ENCODE measurements at regions not wholly inside any gene's neighbourhood (a gene's known extent, or its start where the extent isn't known, plus 50 kb on each side); places are given as distances from the start of the nearest gene placed in this dataset.

DNA sequence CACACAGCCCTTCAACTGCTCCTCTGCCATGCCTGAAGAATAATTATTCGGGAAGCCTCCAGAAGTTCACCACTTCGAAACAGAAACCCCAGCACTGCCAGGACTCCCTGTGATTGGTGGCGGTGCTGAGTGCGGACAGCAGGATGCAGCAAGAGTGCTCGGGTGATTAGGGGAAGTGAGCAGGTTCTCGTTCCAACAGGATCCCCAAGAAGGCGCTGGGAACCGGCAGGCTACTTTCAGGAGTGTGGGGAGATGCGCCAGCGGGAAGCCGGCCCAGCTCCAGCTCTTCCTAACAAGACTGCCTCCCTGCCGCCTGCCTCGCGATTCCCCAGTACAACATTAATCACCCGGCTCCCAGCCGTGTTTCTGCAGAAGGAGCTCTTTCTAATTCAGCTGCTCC lies 630.2 kb downstream of the BRD1 start:
- no peak for DNase-seq

DNA sequence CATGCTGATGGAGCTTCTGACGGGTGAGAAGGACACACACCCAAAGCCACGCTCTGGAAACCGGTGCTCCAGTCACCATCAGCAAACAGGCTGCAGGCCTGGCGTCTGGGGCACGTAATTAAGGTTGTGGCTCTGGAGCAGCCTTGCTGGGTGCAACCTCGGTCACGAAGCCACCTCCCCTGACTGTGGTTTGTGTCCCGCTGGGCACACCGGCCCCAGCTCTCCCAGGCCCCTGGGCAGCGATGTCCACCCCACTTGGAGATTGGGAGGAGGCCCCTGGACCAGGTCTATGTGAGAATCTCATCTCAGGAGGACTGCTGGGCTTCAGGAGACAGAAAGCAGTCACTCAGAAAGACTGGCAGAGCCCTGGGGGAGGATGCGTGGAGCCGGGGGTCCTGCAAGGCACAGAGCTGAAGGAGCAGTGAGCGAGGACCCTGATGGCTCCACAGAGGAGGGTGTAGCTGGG lies 631.6 kb downstream of the BRD1 start:
- DNase-seq: no peak

DNA sequence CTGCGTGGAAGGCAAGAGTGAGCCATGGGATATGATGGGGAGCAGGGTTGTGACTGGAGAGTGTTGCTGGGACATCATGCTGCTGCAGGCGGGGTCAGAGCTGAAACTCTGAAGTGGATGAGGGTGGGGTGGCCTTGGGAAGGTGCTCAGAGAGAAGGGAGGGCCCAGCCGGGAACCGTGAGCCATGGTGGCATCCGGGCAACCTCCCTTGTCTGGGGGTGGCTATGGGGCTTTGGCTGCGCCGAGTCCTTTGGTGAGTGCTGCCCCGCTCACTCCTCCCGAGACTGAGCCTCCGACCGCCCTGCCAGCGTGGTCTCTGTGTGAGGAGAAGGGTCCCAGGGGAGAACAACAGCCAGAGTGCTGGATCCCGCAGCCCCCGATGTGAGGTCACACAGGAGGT lies 632.0 kb downstream of the BRD1 start:
- DNase-seq: no peak

DNA sequence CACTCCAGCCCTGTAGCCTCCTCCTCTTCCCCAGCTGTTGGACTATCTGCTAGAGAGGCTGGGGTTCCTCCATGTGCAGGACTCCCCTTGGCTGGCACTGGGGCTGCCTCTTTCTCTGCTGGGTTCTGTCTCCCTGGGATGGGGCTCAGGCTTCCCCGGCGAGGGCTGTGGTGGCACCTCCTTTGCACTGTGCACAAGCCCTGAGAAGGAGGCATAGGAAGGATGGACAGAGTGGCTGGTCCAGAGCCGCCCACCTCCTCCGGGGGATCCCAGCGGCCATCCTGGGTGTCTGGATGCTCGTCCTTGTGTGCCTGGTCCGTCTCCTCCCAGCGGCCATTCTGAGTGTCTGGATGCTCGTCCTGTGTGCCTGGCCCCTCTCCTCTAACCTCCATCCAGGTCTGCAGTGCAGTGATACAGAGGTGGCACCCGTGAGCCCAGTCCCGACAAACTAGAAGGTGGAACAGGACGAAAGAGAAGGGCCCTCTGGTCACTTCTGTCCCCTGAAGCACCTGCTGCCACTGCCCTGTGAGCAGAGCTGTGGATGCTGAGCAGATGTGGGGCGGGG lies 633.7 kb downstream of the BRD1 start:
- DNase-seq: no peak

DNA sequence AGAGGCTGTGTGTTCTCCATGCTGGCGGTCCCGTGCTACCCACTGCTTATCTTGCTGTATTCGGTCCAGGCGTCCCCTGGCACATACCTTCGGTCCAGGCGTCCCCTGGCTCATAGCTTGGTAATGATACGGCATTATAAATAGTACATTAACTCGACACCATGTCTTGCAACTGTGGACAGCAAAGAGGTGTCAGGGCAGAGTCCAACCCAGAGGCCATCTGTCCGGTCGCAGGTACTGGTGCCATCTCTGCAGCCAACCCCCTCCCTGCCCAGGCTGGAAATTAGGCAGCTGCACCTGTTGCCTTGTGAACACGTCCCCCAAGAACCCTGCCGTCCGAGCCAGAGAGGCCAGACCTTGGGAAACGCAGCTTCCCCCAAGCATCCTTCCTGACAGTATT lies 634.3 kb downstream of the BRD1 start:
- DNase-seq: no peak

DNA sequence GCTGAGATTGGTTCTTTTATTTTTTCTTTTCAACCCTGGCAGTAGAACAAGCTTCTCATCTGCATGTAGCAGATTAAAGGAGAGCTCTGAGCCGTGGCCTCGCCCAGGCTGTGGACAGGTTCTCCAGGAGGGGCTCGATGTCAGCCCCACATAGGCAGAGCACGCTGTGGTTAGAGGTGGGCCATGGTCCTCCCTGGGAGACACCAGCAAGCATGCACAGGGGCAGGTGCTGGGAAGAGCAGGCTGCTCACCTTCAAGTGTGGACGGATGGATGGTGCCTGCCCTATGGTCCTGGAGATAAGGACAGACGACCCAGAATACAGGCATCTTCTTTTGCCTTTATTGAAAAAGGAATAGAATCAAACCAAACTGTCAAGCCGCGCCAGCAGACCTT lies 634.8 kb downstream of the BRD1 start:
- DNase-seq: no peak

DNA sequence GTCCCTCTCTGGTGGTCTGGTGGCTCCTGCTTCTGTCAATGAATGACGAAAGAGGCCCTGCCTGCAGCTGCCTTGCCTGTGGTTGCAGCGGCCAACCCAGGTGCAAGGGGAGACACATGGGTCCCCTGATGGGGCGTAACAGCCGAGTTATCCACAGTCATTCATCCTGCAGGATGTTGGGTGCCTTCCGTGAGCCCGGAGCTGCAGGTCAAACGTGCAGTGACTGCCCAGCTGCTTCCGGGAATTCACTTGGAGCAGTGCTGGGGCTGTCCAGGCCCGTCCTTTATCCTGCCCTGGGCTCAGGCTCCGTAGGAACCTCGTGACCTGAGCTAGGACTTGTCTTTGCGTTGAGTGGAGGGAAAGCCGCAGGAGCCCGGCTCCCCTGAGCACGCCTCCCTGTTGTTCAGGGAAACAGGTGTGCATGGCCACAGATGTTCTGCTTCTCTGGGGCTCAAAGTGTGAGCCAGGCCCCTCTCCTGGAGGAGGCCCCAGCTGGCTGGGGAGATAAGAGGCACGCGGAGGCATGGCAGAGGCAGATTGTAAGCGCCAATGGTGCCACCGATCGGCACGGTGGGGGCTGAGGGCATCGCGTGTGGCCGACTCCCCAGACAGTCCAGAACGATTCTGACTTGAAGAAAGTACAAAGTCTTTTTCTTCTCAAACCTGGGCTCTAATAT lies 635.4 kb downstream of the BRD1 start:
- no peak for DNase-seq

DNA sequence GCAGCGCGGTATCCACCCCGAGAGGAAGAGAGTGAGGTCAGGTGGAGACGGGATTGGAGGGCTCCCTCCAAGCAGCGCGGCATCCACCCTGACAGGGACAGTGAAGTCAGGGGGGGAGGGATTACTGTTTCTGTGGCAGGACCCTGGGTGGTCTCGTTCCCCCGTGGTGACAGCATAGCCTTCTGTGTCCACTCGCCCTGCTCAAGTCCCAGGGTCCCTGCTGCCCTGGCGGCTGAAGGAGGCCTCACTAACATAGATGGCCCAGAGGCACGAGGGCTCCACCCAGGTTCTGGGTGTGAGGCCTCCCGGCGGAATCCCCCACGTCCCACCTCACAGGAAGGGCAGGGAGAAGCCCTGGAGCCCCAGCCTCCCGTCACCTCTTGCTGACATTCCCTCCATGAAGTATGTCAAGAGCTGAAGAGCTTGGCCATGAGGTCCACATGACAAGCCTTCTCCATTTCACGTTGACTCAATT lies 636.1 kb downstream of the BRD1 start:
- no peak for DNase-seq

DNA sequence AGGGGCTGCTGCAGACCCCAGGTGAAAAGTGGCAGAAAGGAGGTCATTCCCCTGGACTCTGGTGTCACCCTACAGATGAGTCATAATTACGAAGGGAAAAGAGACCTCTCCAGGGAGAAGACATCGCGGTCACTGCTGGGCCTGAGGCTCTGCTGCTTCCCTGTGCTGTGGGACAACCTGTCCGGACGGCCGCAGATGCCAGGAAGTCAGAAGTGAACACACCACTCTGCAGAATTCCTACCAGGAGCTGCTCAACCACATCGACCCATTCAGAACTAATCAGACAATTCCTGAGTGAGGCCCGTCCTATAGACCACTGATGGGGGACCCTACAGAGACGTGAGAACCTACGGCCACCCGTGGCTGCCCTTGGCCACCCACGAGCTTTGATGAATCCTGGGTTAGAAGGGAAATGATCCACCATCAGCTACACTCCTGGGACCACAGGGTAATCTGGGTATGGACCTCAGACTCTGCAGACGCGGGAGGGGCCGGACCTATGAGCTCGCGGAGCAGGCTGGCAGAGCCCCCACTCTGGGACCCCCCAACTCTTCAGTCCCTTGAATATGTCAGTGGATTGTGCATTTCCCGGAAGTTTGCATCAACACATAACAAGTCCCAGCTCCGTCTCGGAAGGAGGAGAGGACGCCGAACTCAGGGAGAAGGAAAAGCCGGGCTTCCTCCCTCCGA lies 636.7 kb downstream of the BRD1 start:
- DNase-seq: no peak

DNA sequence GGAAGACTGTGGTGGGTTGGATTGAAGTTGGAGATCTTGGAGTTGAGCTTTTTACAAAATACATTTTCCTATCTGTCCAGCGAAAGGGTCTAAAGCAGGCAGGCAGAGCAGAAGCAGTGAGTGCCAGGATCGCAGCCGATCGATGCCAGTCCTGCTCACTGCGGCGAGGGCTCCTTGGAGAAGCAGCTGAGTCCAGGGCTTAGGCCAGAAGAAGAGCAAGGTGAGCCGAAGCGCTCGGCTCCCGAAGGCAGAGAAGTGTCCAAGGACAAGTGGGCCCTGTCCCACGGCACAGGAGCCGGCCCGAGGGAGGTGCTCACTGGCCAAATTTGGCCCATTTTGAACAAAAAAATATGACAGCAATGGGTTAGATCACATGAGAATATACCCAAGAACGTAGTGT lies 637.8 kb downstream of the BRD1 start:
- DNase-seq: no peak

DNA sequence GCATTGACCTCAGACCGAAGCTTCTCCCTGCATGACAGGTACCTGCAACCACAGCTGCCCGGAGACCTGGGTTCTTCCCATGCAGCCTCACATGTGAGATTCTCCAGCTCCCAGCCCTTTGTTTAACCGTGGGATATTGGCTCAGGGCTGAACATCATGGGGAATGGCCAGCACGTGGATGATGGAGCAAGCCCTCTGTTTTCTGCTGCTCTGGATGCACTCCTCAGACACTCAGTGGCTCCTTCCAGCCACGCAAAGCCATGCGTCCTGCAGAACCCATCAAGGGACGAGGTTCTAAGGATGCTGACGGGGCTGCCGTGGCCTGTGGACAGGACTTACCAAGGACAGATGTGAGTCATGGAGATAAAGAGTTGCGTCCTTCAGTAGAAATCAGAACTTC lies 639.1 kb downstream of the BRD1 start:
- DNase-seq: no peak

DNA sequence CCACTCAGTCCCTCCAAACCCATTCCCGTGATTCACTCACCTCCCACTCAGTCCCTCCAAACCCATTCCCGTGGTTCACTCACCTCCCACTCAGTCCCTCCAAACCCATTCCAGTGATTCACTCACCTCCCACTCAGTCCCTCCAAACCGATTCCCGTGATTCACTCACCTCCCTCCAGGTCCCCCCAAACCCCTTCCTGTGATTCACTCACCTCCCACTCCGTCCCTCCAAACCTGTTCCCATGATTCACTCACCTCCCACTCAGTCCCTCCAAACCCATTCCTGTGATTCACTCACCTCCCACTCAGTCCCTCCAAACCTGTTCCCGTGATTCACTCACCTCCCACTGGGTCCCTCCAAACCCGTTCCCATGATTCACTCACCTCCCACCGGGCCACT lies 639.6 kb downstream of the BRD1 start:
- DNase-seq: no peak

DNA sequence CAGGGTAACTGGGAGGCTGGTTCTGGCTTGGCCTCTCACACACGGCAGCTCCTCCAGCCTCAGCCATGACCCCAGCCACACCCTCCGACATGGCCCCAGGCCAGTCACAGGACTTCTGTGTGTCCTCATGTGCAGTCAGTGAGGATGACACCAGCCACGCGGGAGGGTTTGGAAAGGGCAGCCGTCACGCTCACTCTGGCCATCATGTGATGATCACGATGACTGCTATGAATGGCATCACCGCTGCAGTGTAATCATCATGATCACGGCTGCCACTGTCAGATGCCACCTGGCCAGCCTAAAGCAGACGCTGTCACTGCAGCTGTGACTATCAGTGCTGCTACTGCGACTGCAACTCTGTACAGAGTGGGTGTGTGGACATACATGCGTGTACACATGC lies 640.9 kb downstream of the BRD1 start:
- no peak for DNase-seq

DNA sequence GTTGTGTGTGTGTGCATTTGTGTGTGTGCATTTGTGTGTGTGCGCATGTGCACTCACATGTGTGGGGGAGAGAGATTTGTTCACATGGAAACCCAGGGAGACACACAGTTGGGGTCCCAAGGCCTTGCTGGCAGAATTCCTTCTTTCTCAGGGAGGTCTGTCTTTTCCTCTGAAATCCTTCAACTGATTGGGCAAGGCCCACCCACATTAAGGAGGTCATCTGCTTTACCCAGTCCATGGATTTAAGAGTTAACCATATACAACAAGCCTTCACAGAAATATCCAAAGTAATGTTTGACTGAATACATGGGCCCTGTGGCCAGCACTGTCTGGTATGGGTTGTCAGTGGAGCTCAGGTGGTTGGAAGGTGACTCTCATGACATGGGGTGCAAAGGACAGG lies 641.4 kb downstream of the BRD1 start:
- no peak for DNase-seq

DNA sequence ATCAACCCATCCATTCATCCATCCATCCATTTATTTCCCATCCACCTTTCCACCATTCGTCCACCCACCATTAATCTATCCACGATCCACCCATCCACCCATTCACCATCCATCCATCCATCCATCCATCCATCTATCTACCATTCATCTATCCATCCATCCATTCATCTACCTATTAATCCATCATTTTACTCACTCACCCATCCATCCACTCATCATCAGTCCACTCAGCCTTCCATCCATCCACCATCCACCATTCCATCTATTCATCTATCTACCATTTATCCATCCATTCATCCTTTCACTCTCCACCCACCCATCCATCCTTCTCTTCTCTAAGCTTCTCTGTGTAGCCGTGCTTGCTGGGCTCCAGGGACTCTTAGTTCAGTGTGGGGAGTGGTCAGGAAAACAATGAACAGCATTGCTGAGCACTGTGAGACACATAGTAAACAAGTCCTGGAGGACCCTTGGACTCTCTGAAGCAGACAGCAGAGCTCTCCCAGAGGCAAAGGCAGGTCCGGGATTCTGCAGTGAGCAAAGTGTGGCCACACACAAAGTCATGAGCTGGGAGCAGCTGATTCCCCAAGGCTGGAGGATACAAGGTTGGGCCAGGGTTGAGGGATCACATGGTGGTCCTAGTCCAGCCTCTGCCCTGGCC lies 642.2 kb downstream of the BRD1 start:
- no peak for DNase-seq

DNA sequence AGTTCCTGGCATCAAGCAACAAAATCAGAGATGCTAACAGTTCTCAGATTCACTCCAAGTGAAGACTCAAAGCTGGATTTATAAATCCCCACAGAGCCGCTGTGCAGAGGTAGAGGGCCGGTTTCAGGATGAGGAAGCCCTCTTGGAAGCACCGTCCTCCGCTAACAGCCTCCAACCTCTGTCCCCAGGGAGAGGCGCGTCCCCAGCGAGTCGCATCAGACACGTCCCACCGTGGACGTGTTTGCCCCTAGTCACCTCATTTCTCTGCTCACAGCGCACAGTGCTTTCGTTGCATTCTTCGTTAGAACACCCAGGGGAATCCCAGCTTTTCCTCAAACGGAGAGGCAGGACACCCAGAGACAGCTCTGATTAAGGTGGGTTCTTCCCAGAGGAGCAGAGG lies 642.9 kb downstream of the BRD1 start:
- no peak for DNase-seq

DNA sequence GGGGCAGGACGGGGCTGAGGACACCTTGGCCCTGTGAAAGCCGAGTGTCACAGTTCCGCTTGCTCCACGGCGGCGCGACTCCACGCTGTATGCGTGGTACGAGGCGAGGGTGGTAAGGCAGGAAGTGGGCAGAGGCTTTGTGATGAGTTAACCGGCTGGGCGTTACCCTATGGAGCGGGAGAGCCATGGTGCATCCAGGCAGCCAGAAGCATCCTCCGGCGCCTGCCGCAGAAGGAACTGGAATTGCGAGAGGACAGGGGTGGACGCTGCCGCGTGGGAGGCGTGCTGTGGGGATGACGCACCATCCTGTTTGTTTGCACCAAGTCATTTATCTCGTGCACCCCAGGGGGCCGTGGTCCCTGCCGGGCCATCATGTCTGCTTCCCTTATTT lies 643.9 kb downstream of the BRD1 start:
- no peak for DNase-seq

DNA sequence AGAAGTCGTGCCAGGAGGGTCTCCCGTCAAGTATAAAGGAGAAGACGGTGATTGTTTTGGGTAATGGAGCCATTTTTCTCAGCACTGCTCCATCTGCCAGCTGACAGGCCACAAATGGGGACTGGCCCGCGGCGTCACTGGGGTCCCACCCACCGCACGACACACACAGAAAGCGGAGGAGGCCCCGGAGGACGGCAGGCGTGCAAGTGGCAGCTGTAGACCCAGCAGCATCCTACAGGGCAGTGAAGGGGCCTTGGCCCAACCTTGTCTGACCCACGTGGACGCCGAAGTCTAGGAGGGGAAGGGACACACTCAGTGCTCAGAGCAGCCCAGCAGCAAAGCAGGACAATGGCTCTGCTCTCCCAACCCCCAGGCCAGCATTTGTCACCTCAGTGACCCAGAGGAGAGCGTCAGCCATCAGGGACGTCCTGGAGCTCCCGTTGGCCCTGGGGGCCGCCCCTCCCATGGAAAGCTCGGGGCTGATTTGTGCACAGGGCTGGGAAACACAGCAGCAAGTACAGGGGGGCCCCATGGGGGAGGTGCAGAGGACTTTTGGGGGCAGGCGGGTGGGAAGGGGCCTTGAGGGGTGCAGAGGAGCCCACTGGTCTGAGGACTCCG lies 644.4 kb downstream of the BRD1 start:
- DNase-seq: no peak

DNA sequence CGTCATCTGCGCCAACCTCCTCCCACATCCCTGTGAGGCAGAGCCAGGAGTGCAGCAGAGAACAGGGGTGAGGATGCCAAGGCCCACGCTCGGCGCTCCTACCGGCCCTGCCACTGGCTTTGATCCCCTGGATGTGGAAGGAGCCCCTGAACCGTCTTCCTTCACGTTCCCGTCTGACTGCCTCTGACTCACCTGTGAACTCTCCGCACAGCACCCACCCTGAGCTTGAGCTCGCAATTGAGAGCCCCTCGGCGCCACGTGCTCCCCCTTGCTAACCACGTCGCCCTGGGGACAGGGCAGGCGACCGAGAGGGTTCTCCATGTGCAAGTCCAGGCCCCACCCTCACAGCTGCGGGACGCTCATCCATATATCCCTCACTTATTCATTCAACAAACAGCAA lies 645.3 kb downstream of the BRD1 start:
- no peak for DNase-seq

DNA sequence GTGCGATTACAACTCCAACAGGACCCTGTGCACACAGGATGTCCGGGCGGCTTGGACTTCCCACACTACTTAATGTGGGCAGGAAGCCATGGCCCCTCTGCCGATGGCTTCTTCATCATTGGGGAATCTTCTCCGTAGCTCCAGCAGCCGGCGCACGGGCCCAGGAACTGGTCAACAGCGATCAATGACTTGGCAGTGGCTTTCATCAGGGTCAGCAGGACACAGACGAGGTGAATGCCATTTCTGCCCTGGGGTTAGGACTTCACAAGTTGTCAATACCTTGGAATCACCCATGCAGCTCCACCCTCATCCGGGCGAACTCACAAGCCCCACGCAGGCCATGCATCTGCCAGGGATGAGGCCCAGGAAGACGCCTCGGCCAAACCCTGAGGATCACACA lies 645.7 kb downstream of the BRD1 start:
- no peak for DNase-seq

DNA sequence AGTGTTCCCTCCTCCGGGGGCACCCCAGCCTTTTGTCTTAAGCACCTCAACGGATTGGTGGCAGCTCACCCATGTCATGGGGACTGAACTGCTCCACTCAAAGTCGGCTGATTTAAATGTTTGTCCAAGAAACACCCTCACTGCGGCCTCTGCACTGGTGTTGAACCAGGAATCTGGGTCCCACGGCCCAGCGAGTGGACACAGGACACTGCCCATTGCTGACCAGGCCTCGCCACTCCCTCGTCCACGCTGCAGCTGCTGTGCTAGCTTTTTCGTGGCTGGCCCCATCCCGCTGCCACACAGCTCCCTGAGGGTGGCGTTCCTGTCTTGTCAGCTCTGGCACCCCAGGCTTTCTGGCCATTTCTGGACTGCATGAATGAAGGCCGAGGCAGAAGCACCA lies 646.2 kb downstream of the BRD1 start:
- DNase-seq: no peak

DNA sequence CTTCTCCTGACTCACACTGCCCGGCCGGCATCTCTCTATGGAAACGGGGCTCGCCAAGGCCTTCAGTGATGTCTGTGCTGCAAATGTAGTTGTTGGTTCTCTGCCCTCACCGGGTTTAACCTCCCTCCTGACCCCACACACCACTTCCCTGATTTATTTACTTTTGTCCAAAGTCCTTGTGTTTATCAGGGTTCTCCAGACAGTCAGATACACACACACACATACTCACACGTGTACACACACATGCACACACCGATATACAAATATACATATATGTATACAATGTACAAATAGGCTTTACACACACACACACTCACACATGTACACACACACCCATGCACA lies 647.0 kb downstream of the BRD1 start:
- no peak for DNase-seq

DNA sequence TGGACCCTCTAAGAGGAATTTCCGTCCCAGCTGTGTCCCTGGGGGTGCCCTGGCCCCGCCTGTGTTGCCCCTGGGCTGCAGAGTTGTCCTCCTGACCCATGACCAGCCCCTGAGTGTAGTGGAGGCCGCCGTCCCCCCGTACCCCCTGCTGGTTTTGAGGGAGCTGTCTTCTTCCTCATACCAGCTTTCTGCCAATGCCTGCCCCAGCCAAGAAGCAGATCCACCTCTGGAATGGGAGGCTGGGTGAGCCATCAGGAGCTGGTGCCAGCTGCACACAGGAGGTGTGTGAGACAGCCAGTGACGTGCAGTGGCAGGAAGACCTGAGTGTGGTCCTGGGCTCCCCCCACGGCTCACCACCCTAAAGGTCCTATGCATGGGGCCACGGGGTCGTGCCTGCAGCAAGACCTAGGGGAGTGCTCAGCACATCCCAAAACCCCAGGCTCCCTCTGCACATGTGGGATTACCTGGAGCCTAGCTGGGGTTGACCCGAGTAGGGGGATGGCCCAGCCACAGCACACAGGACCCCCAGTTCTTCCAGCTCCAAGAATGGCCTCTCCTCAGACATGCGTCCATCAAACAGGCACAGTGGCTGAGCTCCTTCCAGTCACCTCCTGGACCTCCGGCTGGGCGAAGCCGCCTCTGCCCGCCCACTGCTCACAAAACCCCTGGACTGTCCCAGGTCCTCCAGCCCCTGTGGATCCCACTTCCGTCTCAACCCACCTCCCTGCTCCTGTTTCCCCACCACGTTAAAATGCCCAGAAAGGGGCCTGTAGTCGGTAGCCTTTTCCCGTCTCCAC lies 647.6 kb downstream of the BRD1 start:
- no peak for DNase-seq
